ENCODE measurements at regions not wholly inside any gene's neighbourhood (a gene's known extent, or its start where the extent isn't known, plus 50 kb on each side); places are given as distances from the start of the nearest gene placed in this dataset.

DNA sequence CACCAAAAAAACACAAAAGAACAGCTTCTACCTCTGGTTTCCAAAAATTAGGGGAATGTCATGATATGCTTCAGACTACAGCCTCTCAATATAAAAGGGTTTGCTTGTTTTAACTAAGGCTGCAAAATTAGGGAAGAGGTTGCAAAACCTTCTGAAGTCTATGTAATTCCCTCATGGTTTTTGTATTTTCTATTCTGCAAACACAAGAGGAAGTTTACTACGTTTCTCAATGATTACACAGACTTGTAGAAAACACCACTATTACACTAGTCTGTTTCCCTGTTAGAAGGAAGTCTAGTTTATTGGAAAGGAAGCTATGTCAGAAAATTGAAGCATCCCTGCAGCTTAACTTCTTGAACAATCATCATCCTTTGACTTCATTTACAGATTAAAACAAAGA, 229.7 kb upstream of the FMN2 start:
- TF ChIP-seq POLR2A (IDR thresholded peaks at IDR 0.05; ENCODE audit: control extremely low read depth in 1 of 2, low read depth in 2 of 2, low read length in 2 of 2) (no peak), SIN3A (conservative IDR thresholded peaks at IDR 0.05 in 1 of 2, IDR thresholded peaks at IDR 0.05 in 1 of 2; ENCODE audit: low read depth in 1 of 2, low read length in 2 of 2) (no peak), RAD21 (IDR thresholded peaks at IDR 0.05 in 1 of 2, conservative IDR thresholded peaks at IDR 0.05 in 1 of 2; ENCODE audit: low read depth in 2 of 2, low read length in 2 of 2) (no peak)

Data from H1 (cell line).